Fibroblast of lung (primary cell): ENCODE measurements at regions not wholly inside any gene's neighbourhood (a gene's known extent, or its start where the extent isn't known, plus 50 kb on each side); places are given as distances from the start of the nearest gene placed in this dataset.

Experiments used
- CTCF ChIP-seq, 2 donors: IDR thresholded peaks in 1 of 2; conservative IDR thresholded peaks in 1 of 2; 1 replicate in 1 of 2; 2 replicates in 1 of 2; pipeline ENCODE4 v1.5.1; 2011 to 2012; ENCODE audit warnings: low read length in 2 of 2, control low read depth in 1 of 2, inconsistent platforms in 1 of 2, low read depth in 1 of 2, mild to moderate bottlenecking in 1 of 2
- EZH2 ChIP-seq: IDR thresholded peaks from 2 replicates; pipeline ENCODE4 v1.5.1; 2012; ENCODE audit warnings: low read length, control low read depth, mild to moderate bottlenecking; ENCODE audit errors: missing control alignments

GRCh38 chr6:141421378-141421777, 711.3 kb upstream of the GJE1 start:
- TF ChIP-seq CTCF (conservative IDR thresholded peaks at IDR 0.05 in 1 of 2, IDR thresholded peaks at IDR 0.05 in 1 of 2; ENCODE audit: low read depth in 1 of 2, low read length in 2 of 2), result no peak
- no peak for TF ChIP-seq EZH2
